Testis (tissue), 2 donors: ENCODE measurements at regions not wholly inside any gene's neighbourhood (a gene's known extent, or its start where the extent isn't known, plus 50 kb on each side); places are given as distances from the start of the nearest gene placed in this dataset.
"Not testable (repeated sequence)": the region's sequence is repeated elsewhere in the genome, so short reads cannot be mapped to it uniquely, and the experiment has no call there.

ENCODE experiments used
- CTCF ChIP-seq, 3 experiments: fragments of 450-650 bp in 2 of 3; fragments of 200-600 bp in 1 of 3; sonication (generic) in 1 of 3; IDR thresholded peaks; one replicate each; pipeline ENCODE4 v1.5.1; 2016 to 2019; ENCODE audit warnings: antibody characterized with exemption in 3 of 3, mild to moderate bottlenecking in 2 of 3, moderate library complexity in 1 of 3
- POLR2A ChIP-seq: fragments of 450-650 bp; IDR thresholded peaks from one replicate; pipeline ENCODE4 v1.6.1; 2017; ENCODE audit warnings: antibody characterized with exemption, mild to moderate bottlenecking, moderate library complexity

- TF ChIP-seq CTCF (IDR thresholded peaks at IDR 0.05); POLR2A: not testable (repeated sequence)
These were observed 2148.1 kb upstream of the DEFB115 start for GRCh38 chr20:29109386-29109785.
